ENCODE measurements at regions not wholly inside any gene's neighbourhood (a gene's known extent, or its start where the extent isn't known, plus 50 kb on each side); places are given as distances from the start of the nearest gene placed in this dataset.

DNA sequence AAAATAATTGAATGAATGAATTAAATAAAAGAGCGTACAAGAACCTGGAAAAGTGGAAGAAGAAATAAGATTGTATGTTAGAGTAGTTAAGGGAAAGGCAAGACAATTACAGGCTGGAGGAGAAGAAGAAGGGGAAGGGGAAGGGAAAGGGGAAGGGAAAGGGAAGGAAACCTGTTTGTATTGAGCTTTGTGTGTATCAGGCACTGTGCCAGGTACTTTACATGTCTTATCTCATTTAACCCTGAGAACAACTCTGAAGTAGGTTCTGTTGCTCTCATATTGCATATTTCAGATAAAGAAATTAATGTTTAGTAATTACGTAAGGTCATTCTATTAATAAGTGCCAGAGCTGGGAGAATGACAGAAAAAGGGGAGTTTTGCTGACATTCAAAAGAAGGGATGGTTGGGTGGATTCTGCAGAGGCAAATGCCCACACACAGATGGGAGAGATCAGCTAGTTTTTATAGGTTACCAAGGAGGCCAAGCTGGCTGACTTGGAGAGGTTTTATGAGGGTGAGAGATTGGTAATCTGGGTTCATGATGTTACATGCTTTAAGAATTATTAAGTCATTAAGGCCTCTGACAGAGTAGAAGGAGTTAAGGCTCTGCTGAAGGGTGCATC, 92.3 kb upstream of the LCORL start:
- H3F3A ChIP-seq (ENCODE audit: control insufficient read depth, insufficient read depth) = no peaks in the 10 kb centered on the region
- no peaks in the 10 kb centered on the region for H3K4me1 ChIP-seq (ENCODE audit: control insufficient read depth, low read length)
- no peaks in the 10 kb centered on the region for H3K36me3 ChIP-seq (ENCODE audit: control insufficient read depth, low read length)
- no peaks in the 10 kb centered on the region for H3K9me3 ChIP-seq (ENCODE audit: control insufficient read depth, insufficient read depth, low read length)
- no peak overlapping the region for H3K4me2 ChIP-seq (ENCODE audit: low read length)
- H3K27me3 ChIP-seq (ENCODE audit: control insufficient read depth, low read length) = peaks cover 3% of the 10 kb centered on the region
- H3K27ac ChIP-seq (ENCODE audit: low read depth, low read length) = no peak overlapping the region
- no peaks in the 10 kb centered on the region for H3K79me2 ChIP-seq (ENCODE audit: control insufficient read depth, low read length)
- TF ChIP-seq, protein P1, sequence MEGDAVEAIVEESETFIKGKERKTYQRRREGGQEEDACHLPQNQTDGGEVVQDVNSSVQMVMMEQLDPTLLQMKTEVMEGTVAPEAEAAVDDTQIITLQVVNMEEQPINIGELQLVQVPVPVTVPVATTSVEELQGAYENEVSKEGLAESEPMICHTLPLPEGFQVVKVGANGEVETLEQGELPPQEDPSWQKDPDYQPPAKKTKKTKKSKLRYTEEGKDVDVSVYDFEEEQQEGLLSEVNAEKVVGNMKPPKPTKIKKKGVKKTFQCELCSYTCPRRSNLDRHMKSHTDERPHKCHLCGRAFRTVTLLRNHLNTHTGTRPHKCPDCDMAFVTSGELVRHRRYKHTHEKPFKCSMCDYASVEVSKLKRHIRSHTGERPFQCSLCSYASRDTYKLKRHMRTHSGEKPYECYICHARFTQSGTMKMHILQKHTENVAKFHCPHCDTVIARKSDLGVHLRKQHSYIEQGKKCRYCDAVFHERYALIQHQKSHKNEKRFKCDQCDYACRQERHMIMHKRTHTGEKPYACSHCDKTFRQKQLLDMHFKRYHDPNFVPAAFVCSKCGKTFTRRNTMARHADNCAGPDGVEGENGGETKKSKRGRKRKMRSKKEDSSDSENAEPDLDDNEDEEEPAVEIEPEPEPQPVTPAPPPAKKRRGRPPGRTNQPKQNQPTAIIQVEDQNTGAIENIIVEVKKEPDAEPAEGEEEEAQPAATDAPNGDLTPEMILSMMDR (IDR thresholded peaks at IDR 0.05; ENCODE audit: low read depth, low read length, poor library complexity, severe bottlenecking) = no peak
- TF ChIP-seq EZH2phosphoT487 (IDR thresholded peaks at IDR 0.05; ENCODE audit: borderline replicate concordance, low read length) = no peak
- no peak overlapping the region for H3K4me3 ChIP-seq (ENCODE audit: low read length)
- H3K9me2 ChIP-seq (replicated peaks; ENCODE audit: control insufficient read depth, low read length) = no peaks in the 10 kb centered on the region
- no peaks in the 10 kb centered on the region for H4K20me1 ChIP-seq (ENCODE audit: control insufficient read depth, insufficient read depth, low read depth, low read length)

DNA sequence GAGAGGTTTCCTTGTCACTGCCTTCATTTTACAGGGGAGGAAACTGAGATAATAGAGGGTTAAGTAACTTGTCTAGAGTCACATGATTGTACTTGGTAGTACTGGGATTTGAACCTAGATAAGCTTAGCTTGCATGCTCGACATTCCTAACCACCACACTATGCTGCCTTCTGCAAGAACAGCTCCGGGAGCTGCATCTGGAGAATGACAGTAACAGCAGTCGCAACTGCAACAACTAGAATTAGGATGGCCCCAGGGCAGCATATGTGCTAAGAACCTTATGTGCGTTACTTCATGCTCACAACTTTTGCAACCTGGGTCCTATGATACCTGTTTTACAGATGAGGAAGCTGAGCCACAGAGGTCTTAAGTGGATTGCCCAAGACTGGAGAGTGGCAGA, 89.5 kb upstream of the LCORL start:
- H3K9me3 ChIP-seq (ENCODE audit: control insufficient read depth, insufficient read depth, low read length) = no peaks in the 10 kb centered on the region
- H3K27ac ChIP-seq (ENCODE audit: low read depth, low read length) = no peak overlapping the region
- no peaks in the 10 kb centered on the region; the same call in 1 of the 2 replicates for H3K27me3 ChIP-seq (ENCODE audit: control insufficient read depth, low read length)
- no peak overlapping the region for H3K4me3 ChIP-seq (ENCODE audit: low read length)
- H3K79me2 ChIP-seq (ENCODE audit: control insufficient read depth, low read length) = no peaks in the 10 kb centered on the region
- H3K9me2 ChIP-seq (replicated peaks; ENCODE audit: control insufficient read depth, low read length) = no peaks in the 10 kb centered on the region
- no peaks in the 10 kb centered on the region for H3K4me1 ChIP-seq (ENCODE audit: control insufficient read depth, low read length)
- H3F3A ChIP-seq (ENCODE audit: control insufficient read depth, insufficient read depth) = no peaks in the 10 kb centered on the region
- TF ChIP-seq EZH2phosphoT487 (IDR thresholded peaks at IDR 0.05; ENCODE audit: borderline replicate concordance, low read length) = no peak
- TF ChIP-seq, protein P1 (IDR thresholded peaks at IDR 0.05; ENCODE audit: low read depth, low read length, poor library complexity, severe bottlenecking) = no peak
- no peaks in the 10 kb centered on the region for H4K20me1 ChIP-seq (ENCODE audit: control insufficient read depth, insufficient read depth, low read depth, low read length)
- no peak overlapping the region for H3K4me2 ChIP-seq (ENCODE audit: low read length)
- no peaks in the 10 kb centered on the region for H3K36me3 ChIP-seq (ENCODE audit: control insufficient read depth, low read length)

DNA sequence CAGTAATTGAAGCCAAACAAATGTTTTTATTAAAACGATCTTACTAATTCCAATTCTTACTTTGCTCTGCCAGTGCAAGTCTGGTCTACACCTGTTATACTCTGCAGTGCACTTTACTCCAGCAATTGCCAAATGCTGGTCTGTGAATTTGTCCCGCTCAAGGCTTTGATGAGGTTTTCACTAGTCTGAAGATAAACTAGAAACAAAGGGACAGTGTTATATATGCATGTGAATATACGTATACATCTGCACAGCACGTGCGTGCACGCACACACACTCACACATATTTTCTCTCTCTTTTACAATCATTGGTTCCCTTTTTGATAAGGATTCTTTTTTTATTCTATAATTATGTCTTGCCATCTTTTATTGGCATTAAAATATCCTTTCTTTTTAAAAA, 88.5 kb upstream of the LCORL start:
- no peaks in the 10 kb centered on the region for H3K4me1 ChIP-seq (ENCODE audit: control insufficient read depth, low read length)
- H3K79me2 ChIP-seq (ENCODE audit: control insufficient read depth, low read length) = no peaks in the 10 kb centered on the region
- H3K27ac ChIP-seq (ENCODE audit: low read depth, low read length) = no peak overlapping the region
- H3K27me3 ChIP-seq (ENCODE audit: control insufficient read depth, low read length) = no peaks in the 10 kb centered on the region
- no peak overlapping the region for H3K4me2 ChIP-seq (ENCODE audit: low read length)
- no peaks in the 10 kb centered on the region for H3K36me3 ChIP-seq (ENCODE audit: control insufficient read depth, low read length)
- H3K4me3 ChIP-seq (ENCODE audit: low read length) = no peak overlapping the region
- no peaks in the 10 kb centered on the region for H3F3A ChIP-seq (ENCODE audit: control insufficient read depth, insufficient read depth)
- no peaks in the 10 kb centered on the region for H3K9me3 ChIP-seq (ENCODE audit: control insufficient read depth, insufficient read depth, low read length)
- no peaks in the 10 kb centered on the region for H3K9me2 ChIP-seq (replicated peaks; ENCODE audit: control insufficient read depth, low read length)
- TF ChIP-seq, protein P1 (IDR thresholded peaks at IDR 0.05; ENCODE audit: low read depth, low read length, poor library complexity, severe bottlenecking) = no peak
- no peak for TF ChIP-seq EZH2phosphoT487 (IDR thresholded peaks at IDR 0.05; ENCODE audit: borderline replicate concordance, low read length)
- H4K20me1 ChIP-seq (ENCODE audit: control insufficient read depth, insufficient read depth, low read depth, low read length) = no peaks in the 10 kb centered on the region

All from DOHH2 (cell line).